ENCODE measurements at regions not wholly inside any gene's neighbourhood (a gene's known extent, or its start where the extent isn't known, plus 50 kb on each side); places are given as distances from the start of the nearest gene placed in this dataset.
"Not testable (repeated sequence)": the region's sequence is repeated elsewhere in the genome, so short reads cannot be mapped to it uniquely, and the experiment has no call there.

DNA sequence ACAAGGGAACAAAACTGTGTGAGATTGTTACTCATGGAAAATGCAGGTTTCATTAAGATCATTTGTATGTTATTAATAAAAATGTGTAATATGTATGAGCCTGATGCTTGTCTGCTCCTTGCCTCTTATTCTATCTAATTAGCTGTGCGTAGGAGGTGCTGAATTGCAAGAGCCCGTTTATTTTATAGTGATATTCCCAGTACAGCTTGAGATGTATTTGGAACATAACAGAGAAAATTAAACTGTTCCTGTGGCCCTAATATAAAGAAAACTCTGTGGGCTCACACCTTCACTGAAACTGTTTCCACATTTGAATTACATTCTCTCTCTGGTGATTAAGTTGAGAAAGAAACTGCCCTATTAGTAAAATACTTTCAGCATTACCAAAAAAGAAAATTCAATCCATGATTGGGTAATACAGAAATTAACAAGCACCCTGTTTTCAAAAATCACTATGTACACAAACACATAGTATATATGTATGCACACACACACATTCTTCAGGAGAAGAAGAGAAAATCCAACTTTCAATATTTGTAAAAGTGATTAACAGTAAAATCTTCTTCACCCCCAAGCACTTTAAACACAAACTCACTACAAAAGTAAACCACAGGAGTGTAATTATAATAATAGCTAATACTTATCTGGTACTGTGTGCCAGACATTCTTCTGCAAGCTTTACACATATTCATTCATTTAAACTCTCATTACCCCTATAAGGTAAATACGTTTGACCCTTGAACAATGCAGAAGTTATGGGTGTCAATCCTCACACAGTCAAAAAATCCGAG, 233.2 kb downstream of the PHLDA1 start:
- ChIA-PET POLR2A (interaction anchor here (0.7 to 0.9 kb wide), 2 partner anchors 14 to 17 kb away, joined by 3 read pairs; no protein-coding TSS in a partner anchor), CTCF (interaction anchor here (0.6 to 1.4 kb wide), 3 partner anchors 24 to 326 kb away, joined by 3 to 4 read pairs (median 3); partner anchors contain the start of gene PHLDA1)
- TF ChIP-seq, protein P1, sequence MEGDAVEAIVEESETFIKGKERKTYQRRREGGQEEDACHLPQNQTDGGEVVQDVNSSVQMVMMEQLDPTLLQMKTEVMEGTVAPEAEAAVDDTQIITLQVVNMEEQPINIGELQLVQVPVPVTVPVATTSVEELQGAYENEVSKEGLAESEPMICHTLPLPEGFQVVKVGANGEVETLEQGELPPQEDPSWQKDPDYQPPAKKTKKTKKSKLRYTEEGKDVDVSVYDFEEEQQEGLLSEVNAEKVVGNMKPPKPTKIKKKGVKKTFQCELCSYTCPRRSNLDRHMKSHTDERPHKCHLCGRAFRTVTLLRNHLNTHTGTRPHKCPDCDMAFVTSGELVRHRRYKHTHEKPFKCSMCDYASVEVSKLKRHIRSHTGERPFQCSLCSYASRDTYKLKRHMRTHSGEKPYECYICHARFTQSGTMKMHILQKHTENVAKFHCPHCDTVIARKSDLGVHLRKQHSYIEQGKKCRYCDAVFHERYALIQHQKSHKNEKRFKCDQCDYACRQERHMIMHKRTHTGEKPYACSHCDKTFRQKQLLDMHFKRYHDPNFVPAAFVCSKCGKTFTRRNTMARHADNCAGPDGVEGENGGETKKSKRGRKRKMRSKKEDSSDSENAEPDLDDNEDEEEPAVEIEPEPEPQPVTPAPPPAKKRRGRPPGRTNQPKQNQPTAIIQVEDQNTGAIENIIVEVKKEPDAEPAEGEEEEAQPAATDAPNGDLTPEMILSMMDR (IDR thresholded peaks at IDR 0.05), result no peak
- intact Hi-C loops (cut with micrococcal nuclease), result no loop called here
- Mint-ChIP-seq H3K27me3 (peaks cover 9% of the 10 kb centered on the region), H3K4me1 (ENCODE audit: low read depth) (no peaks in the 10 kb centered on the region), H3K9me3 (no peaks in the 10 kb centered on the region), H3K27ac (no peak overlapping the region), H3K4me3 (no peak overlapping the region), H3K36me3 (ENCODE audit: low read depth) (no peaks in the 10 kb centered on the region)
- ATAC-seq (no peak), DNase-seq (no peak)

DNA sequence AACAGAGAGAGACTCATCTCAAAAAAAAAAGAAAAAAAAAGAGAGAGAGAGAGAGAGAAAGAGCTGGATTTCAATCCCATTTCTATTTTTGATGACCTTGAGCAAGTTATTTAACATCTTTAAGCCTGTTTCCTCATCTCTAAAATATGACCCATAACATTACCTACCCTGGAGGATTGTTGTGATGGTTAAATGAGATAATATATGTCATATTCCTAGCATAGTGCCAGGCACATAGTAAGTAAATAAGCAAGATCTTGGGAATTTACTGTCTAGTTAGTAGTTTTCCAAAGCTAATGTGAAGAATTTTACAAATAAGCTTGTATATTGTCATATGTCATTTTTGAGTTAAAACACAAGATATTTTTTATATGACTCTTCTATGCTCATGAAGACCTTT, 236.5 kb downstream of the PHLDA1 start:
- intact Hi-C loops (cut with micrococcal nuclease), result no loop called here
- H3K9me3 Mint-ChIP-seq, result no peaks in the 10 kb centered on the region
- CTCF ChIA-PET, result no interaction called here
- POLR2A ChIA-PET, result no interaction called here
- H3K4me3 Mint-ChIP-seq, result no peak overlapping the region
- ATAC-seq, result no peak
- no peak overlapping the region for H3K27ac Mint-ChIP-seq
- no peak for DNase-seq
- TF ChIP-seq, protein P1 (IDR thresholded peaks at IDR 0.05), result no peak
- peaks cover 10% of the 10 kb centered on the region for H3K27me3 Mint-ChIP-seq
- no peaks in the 10 kb centered on the region for H3K36me3 Mint-ChIP-seq (ENCODE audit: low read depth)
- peaks cover 26% of the 10 kb centered on the region for H3K4me1 Mint-ChIP-seq (ENCODE audit: low read depth)

DNA sequence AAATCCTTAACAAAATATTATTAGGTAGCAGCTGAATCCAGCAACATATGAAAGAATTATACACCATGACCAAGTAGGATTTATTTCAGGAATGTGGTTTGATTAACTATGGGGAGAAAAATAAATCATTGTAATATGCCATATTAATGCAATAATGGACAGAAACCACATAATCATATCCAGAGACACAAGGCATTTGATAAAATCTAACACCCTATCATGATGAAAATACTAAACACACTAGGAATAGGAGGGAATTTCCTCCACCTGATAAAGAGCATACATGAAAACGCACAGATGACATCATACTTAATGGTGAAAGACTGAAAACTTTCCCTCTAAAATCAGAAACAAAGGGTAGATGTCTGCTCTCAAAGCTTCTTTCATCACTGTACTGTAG, 238.9 kb downstream of the PHLDA1 start:
- intact Hi-C loops (cut with micrococcal nuclease), result no loop called here
- ChIA-PET CTCF (no interaction called here), POLR2A (no interaction called here)
- Mint-ChIP-seq H3K4me3 (no peak overlapping the region), H3K27ac (no peak overlapping the region), H3K4me1 (ENCODE audit: low read depth) (peaks cover 32% of the 10 kb centered on the region), H3K9me3 (no peaks in the 10 kb centered on the region), H3K36me3 (ENCODE audit: low read depth) (no peaks in the 10 kb centered on the region), H3K27me3 (peaks cover 8% of the 10 kb centered on the region)
- no peak for DNase-seq
- TF ChIP-seq, protein P1 (IDR thresholded peaks at IDR 0.05), result no peak
- ATAC-seq, result no peak

DNA sequence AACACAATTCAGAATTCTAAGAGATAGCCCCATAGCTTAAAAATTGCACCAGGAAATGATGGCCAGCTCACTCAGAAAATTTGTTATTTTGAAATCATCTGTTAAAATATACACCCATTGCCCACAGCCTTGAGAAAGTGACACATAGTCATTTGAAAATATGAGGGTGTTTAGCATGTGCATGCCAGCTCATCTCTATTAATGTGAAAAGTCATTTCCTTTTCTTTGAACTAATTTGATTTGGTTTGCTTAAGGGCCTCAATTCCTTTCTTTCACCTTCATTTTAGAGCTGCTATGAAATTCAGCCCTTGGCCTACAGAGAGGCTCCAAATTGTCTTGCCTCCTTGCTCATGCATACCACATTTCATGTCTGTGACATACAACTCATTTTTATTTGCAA, 241.4 kb downstream of the PHLDA1 start:
- Mint-ChIP-seq H3K4me1 (ENCODE audit: low read depth) (peaks cover 35% of the 10 kb centered on the region), H3K27ac (peak overlapping the region; percentile 53), H3K4me3 (no peak overlapping the region), H3K27me3 (peaks cover 8% of the 10 kb centered on the region), H3K9me3 (no peaks in the 10 kb centered on the region), H3K36me3 (ENCODE audit: low read depth) (no peaks in the 10 kb centered on the region)
- DNase-seq (peak; percentile 28), ATAC-seq (peak; percentile 95)
- ChIA-PET POLR2A (interaction anchor here (1.1 kb wide), 1 partner anchor 234 kb away, joined by 4 read pairs; no protein-coding TSS in a partner anchor), CTCF (interaction anchor here (0.8 to 1.2 kb wide), 3 partner anchors 9 to 230 kb away, joined by 3 read pairs; no protein-coding TSS in a partner anchor)
- TF ChIP-seq, protein P1 (IDR thresholded peaks at IDR 0.05), result no peak
- intact Hi-C loops (cut with micrococcal nuclease), result no loop called here

DNA sequence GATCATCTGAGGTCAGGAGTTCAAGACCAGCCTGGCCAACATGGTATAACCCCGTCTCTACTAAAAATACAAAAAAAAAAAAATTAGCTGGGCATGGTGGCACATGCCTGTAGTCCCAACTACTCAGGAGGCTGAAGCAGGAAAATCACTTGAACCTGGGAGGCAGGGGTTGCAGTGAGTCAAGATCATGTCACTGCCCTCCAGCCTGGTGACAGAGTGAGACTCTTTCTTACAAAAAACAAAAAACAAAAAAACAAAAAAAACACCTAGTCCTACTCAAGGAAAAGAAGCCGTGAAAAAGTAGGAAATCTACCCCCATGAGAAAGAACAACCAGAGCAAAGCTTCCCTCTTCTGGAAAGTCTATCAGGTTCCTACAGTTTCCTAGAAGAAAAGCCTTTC, 244.4 kb downstream of the PHLDA1 start:
- POLR2A ChIA-PET, result not testable (repeated sequence)
- peaks cover 31% of the 10 kb centered on the region for H3K4me1 Mint-ChIP-seq (ENCODE audit: low read depth)

More for the DNA sequence above, 244.4 kb downstream of the PHLDA1 start:
- H3K4me3 Mint-ChIP-seq; DNase-seq; H3K36me3 Mint-ChIP-seq (ENCODE audit: low read depth); intact Hi-C loops (cut with micrococcal nuclease); ATAC-seq; H3K27ac Mint-ChIP-seq; H3K27me3 Mint-ChIP-seq; H3K9me3 Mint-ChIP-seq: not testable (repeated sequence)
- CTCF ChIA-PET, result interaction anchor here (0.9 to 1.5 kb wide), 2 partner anchors 18 to 25 kb away, joined by 3 to 4 read pairs; no protein-coding TSS in a partner anchor

All from activated CD8-positive, alpha-beta T cell treated with anti-CD3 and anti-CD28 coated beads for 36 hours (primary cell).